HL-60 (cell line): ENCODE measurements at regions not wholly inside any gene's neighbourhood (a gene's known extent, or its start where the extent isn't known, plus 50 kb on each side); places are given as distances from the start of the nearest gene placed in this dataset.

ENCODE experiments used
- GABPA ChIP-seq: IDR thresholded peaks from 2 replicates; pipeline ENCODE4 v1.6.1; 2012; ENCODE audit warnings: low read depth
- POLR2AphosphoS5 ChIP-seq: IDR thresholded peaks from 2 replicates; pipeline ENCODE4 v1.6.1; 2012; ENCODE audit warnings: low read depth
- REST ChIP-seq: IDR thresholded peaks from 2 replicates; pipeline ENCODE4 v1.6.1; 2012; ENCODE audit warnings: low read depth; ENCODE audit not compliant: insufficient replicate concordance
- SPI1 ChIP-seq: IDR thresholded peaks from 2 replicates; pipeline ENCODE4 v1.6.1; 2012; ENCODE audit warnings: low read depth, mild to moderate bottlenecking, borderline replicate concordance
- TF ChIP-seq, protein P1 (sequence below): IDR thresholded peaks from one replicate; pipeline ENCODE4 v1.5.1; 2011; ENCODE audit warnings: low read length, control low read depth, inconsistent platforms; ENCODE audit not compliant: insufficient read depth

DNA sequence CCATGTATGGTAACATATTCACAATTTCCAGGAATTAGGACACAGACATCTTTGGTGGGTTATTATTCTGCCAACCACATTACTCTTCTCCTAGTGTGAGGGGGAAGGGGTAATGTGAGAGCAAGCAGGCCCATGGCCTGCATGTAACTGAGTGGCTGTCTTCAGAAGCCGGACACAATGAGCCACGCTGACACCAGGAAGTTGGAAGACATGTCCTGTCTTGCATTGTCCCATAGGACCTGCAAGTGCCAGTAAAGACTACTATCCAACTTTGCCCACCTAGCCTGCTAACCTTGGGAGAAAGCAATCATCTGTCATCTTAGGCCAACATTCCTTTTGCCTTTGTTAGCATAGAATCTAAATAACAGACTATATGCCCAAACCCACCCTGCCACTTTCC lies 86.2 kb upstream of the SH3BP4 start:
- TF ChIP-seq, protein P1, sequence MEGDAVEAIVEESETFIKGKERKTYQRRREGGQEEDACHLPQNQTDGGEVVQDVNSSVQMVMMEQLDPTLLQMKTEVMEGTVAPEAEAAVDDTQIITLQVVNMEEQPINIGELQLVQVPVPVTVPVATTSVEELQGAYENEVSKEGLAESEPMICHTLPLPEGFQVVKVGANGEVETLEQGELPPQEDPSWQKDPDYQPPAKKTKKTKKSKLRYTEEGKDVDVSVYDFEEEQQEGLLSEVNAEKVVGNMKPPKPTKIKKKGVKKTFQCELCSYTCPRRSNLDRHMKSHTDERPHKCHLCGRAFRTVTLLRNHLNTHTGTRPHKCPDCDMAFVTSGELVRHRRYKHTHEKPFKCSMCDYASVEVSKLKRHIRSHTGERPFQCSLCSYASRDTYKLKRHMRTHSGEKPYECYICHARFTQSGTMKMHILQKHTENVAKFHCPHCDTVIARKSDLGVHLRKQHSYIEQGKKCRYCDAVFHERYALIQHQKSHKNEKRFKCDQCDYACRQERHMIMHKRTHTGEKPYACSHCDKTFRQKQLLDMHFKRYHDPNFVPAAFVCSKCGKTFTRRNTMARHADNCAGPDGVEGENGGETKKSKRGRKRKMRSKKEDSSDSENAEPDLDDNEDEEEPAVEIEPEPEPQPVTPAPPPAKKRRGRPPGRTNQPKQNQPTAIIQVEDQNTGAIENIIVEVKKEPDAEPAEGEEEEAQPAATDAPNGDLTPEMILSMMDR, result no peak
- TF ChIP-seq GABPA (no peak), POLR2AphosphoS5 (no peak), SPI1 (no peak), REST (no peak)
